Upper lobe of left lung (tissue), 4 donors: ENCODE measurements at regions not wholly inside any gene's neighbourhood (a gene's known extent, or its start where the extent isn't known, plus 50 kb on each side); places are given as distances from the start of the nearest gene placed in this dataset.

Experiments used
- CTCF ChIP-seq, 6 experiments: fragments of 450-650 bp in 4 of 6; fragments of 200-600 bp in 2 of 6; sonication (generic) in 2 of 6; IDR thresholded peaks; one replicate each; pipeline ENCODE4 v1.5.1; 2016 to 2019; ENCODE audit warnings: antibody characterized with exemption in 6 of 6
- EP300 ChIP-seq, 4 donors: sonication (generic); formaldehyde crosslinking; IDR thresholded peaks; one replicate each; pipeline ENCODE4 v1.5.1; 2017; ENCODE audit warnings: antibody characterized with exemption in 4 of 4, control low read depth in 2 of 4
- POLR2A ChIP-seq, 4 donors: fragments of 450-650 bp; IDR thresholded peaks; one replicate each; pipeline ENCODE4 v1.5.1; 2016 to 2017; ENCODE audit warnings: antibody characterized with exemption in 4 of 4, mild to moderate bottlenecking in 2 of 4
- POLR2AphosphoS5 ChIP-seq, 2 donors: sonication (generic); formaldehyde crosslinking; IDR thresholded peaks; one replicate each; pipeline ENCODE4 v1.5.1; 2017; ENCODE audit warnings: antibody characterized with exemption in 2 of 2

- TF ChIP-seq POLR2AphosphoS5 (IDR thresholded peaks at IDR 0.05) (no peak), CTCF (IDR thresholded peaks at IDR 0.05) (no peak), POLR2A (IDR thresholded peaks at IDR 0.05) (no peak), EP300 (IDR thresholded peaks at IDR 0.05) (no peak)
These were observed 181.3 kb upstream of the KCNG1 start for GRCh38 chr20:51204051-51204715.
